ENCODE measurements at regions not wholly inside any gene's neighbourhood (a gene's known extent, or its start where the extent isn't known, plus 50 kb on each side); places are given as distances from the start of the nearest gene placed in this dataset.

DNA sequence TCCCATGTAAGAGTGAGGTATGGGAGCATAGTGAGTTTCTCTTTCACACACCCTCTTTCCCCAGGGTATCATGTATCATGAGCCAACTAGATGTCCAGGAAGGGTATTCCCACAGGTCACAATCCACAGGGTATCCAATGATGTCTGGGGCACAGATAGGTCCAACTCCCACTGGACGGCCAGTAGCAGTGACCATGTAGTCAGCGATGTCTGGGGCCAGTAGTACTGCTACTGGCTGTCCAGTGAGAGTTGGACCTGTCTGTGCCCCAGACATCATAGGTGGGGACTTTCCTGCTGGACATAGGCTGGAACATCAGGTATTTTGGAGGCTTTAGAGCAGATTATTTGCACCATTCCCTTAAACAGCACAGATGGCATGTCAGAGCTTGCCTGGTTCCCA lies 352.6 kb upstream of the SGCD start:
- POLR2A ChIA-PET = no interaction called here
- Histone ChIP-seq H3K36me3 (ENCODE audit: insufficient read depth, low read length) (no peaks in the 10 kb centered on the region), H2AFZ (ENCODE audit: low read length) (no peak overlapping the region), H3K9me3 (ENCODE audit: low read length) (no peaks in the 10 kb centered on the region), H3K4me2 (ENCODE audit: low read length) (no peak overlapping the region), H3K4me3 (ENCODE audit: low read depth, low read length, poor library complexity, severe bottlenecking) (no peak overlapping the region), H3K27ac (ENCODE audit: low read depth, low read length, poor library complexity, severe bottlenecking) (no peak overlapping the region), H3K79me2 (ENCODE audit: insufficient read depth, low read depth, low read length) (no peaks in the 10 kb centered on the region), H3K4me1 (ENCODE audit: insufficient read depth, low read length, poor library complexity, severe bottlenecking) (no peaks in the 10 kb centered on the region), H3K9me2 (ENCODE audit: insufficient read depth, low read length) (no peaks in the 10 kb centered on the region), H4K20me1 (ENCODE audit: insufficient read depth, low read length) (no peaks in the 10 kb centered on the region)
- TF ChIP-seq CTCF (conservative IDR thresholded peaks at IDR 0.05; ENCODE audit: low read length) (no peak), EZH2phosphoT487 (IDR thresholded peaks at IDR 0.05; ENCODE audit: borderline replicate concordance, low read depth, low read length) (no peak)
- BruUV-seq (replicated peaks) = no TSS peak
- intact Hi-C loops (cut with micrococcal nuclease; ENCODE audit: unreplicated experiment) = no loop called here
- no peak for DNase-seq (ENCODE audit: low spot score)
- CTCF ChIA-PET (ENCODE audit: unreplicated experiment) = no interaction called here

GRCh38 chr5:155978850-155979249 lies 348.1 kb upstream of the SGCD start:
- ChIA-PET POLR2A (interaction anchor here (0.7 to 1.0 kb wide), 2 partner anchors 9 kb away, joined by 3 read pairs; no protein-coding TSS in a partner anchor), CTCF (ENCODE audit: unreplicated experiment) (no interaction called here)
- Histone ChIP-seq H3K36me3 (ENCODE audit: insufficient read depth, low read length) (no peaks in the 10 kb centered on the region), H3K9me2 (ENCODE audit: insufficient read depth, low read length) (no peaks in the 10 kb centered on the region), H3K4me3 (ENCODE audit: low read depth, low read length, poor library complexity, severe bottlenecking) (no peak overlapping the region), H2AFZ (ENCODE audit: low read length) (no peak overlapping the region), H4K20me1 (ENCODE audit: insufficient read depth, low read length) (no peaks in the 10 kb centered on the region), H3K79me2 (ENCODE audit: insufficient read depth, low read depth, low read length) (no peaks in the 10 kb centered on the region), H3K4me2 (ENCODE audit: low read length) (no peak overlapping the region), H3K27ac (ENCODE audit: low read depth, low read length, poor library complexity, severe bottlenecking) (no peak overlapping the region), H3K4me1 (ENCODE audit: insufficient read depth, low read length, poor library complexity, severe bottlenecking) (no peaks in the 10 kb centered on the region), H3K9me3 (ENCODE audit: low read length) (no peaks in the 10 kb centered on the region)
- no peak for DNase-seq (ENCODE audit: low spot score)
- no TSS peak for BruUV-seq (replicated peaks)
- TF ChIP-seq CTCF (conservative IDR thresholded peaks at IDR 0.05; ENCODE audit: low read length) (no peak), EZH2phosphoT487 (IDR thresholded peaks at IDR 0.05; ENCODE audit: borderline replicate concordance, low read depth, low read length) (no peak)
- intact Hi-C loops (cut with micrococcal nuclease; ENCODE audit: unreplicated experiment) = no loop called here

GRCh38 chr5:155982354-155982753 lies 344.6 kb upstream of the SGCD start:
- no peak for TF ChIP-seq EZH2phosphoT487 (IDR thresholded peaks at IDR 0.05; ENCODE audit: borderline replicate concordance, low read depth, low read length)
- no peak for TF ChIP-seq CTCF (conservative IDR thresholded peaks at IDR 0.05; ENCODE audit: low read length)
- intact Hi-C loops (cut with micrococcal nuclease; ENCODE audit: unreplicated experiment) = no loop called here
- BruUV-seq (replicated peaks) = no TSS peak
- Histone ChIP-seq H3K27ac (ENCODE audit: low read depth, low read length, poor library complexity, severe bottlenecking) (no peak overlapping the region), H3K4me2 (ENCODE audit: low read length) (no peak overlapping the region), H3K9me2 (ENCODE audit: insufficient read depth, low read length) (no peaks in the 10 kb centered on the region), H4K20me1 (ENCODE audit: insufficient read depth, low read length) (no peaks in the 10 kb centered on the region), H3K4me1 (ENCODE audit: insufficient read depth, low read length, poor library complexity, severe bottlenecking) (no peaks in the 10 kb centered on the region), H3K79me2 (ENCODE audit: insufficient read depth, low read depth, low read length) (no peaks in the 10 kb centered on the region), H3K9me3 (ENCODE audit: low read length) (no peaks in the 10 kb centered on the region), H3K36me3 (ENCODE audit: insufficient read depth, low read length) (no peaks in the 10 kb centered on the region), H3K4me3 (ENCODE audit: low read depth, low read length, poor library complexity, severe bottlenecking) (no peak overlapping the region), H2AFZ (ENCODE audit: low read length) (no peak overlapping the region)
- ChIA-PET CTCF (ENCODE audit: unreplicated experiment) (no interaction called here), POLR2A (interaction anchor here (1.3 kb wide), 1 partner anchor 25 kb away, joined by 3 read pairs; no protein-coding TSS in a partner anchor)
- no peak for DNase-seq (ENCODE audit: low spot score)
